Liver (tissue), 3 donors: ENCODE measurements at regions not wholly inside any gene's neighbourhood (a gene's known extent, or its start where the extent isn't known, plus 50 kb on each side); places are given as distances from the start of the nearest gene placed in this dataset.

Experiments
- EGR1 ChIP-seq, 2 donors: IDR thresholded peaks; 2 replicates each; pipeline ENCODE4 v1.6.1; 2016 to 2018; ENCODE audit warnings: antibody characterized with exemption in 2 of 2, low read depth in 2 of 2
- NR2F2 ChIP-seq: IDR thresholded peaks from 2 replicates; pipeline ENCODE4 v1.6.1; 2016; ENCODE audit warnings: antibody characterized with exemption
- TF ChIP-seq, protein P1 (sequence below): fragments of 150-350 bp; IDR thresholded peaks from 2 replicates; pipeline ENCODE4 v1.5.1; 2017; ENCODE audit warnings: improper control_type of control experiment, low read depth, low read length; ENCODE audit not compliant: missing input control
- TF ChIP-seq, protein P2 (sequence below): IDR thresholded peaks from 2 replicates; pipeline ENCODE4 v1.6.1; 2016; ENCODE audit warnings: antibody characterized with exemption
- donor health status: healthy.
- donor health status: healthy.

- no peak for TF ChIP-seq EGR1 (IDR thresholded peaks at IDR 0.05; ENCODE audit: low read depth in 2 of 2)
- TF ChIP-seq, protein P1, sequence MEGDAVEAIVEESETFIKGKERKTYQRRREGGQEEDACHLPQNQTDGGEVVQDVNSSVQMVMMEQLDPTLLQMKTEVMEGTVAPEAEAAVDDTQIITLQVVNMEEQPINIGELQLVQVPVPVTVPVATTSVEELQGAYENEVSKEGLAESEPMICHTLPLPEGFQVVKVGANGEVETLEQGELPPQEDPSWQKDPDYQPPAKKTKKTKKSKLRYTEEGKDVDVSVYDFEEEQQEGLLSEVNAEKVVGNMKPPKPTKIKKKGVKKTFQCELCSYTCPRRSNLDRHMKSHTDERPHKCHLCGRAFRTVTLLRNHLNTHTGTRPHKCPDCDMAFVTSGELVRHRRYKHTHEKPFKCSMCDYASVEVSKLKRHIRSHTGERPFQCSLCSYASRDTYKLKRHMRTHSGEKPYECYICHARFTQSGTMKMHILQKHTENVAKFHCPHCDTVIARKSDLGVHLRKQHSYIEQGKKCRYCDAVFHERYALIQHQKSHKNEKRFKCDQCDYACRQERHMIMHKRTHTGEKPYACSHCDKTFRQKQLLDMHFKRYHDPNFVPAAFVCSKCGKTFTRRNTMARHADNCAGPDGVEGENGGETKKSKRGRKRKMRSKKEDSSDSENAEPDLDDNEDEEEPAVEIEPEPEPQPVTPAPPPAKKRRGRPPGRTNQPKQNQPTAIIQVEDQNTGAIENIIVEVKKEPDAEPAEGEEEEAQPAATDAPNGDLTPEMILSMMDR, result no peak
- TF ChIP-seq, protein P2, sequence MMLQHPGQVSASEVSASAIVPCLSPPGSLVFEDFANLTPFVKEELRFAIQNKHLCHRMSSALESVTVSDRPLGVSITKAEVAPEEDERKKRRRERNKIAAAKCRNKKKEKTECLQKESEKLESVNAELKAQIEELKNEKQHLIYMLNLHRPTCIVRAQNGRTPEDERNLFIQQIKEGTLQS, result no peak
- no peak for TF ChIP-seq NR2F2
These were observed 233.2 kb upstream of the PARD3B start for GRCh38 chr2:204312105-204312504.
